Hippocampal formation (tissue), 2 donors: ENCODE measurements at regions not wholly inside any gene's neighbourhood (a gene's known extent, or its start where the extent isn't known, plus 50 kb on each side); places are given as distances from the start of the nearest gene placed in this dataset.

Experiments used
- DNase-seq, 2 donors: peaks; one replicate each; lab custom pipeline; 2025; lab: John Stamatoyannopoulos, UW

DNA sequence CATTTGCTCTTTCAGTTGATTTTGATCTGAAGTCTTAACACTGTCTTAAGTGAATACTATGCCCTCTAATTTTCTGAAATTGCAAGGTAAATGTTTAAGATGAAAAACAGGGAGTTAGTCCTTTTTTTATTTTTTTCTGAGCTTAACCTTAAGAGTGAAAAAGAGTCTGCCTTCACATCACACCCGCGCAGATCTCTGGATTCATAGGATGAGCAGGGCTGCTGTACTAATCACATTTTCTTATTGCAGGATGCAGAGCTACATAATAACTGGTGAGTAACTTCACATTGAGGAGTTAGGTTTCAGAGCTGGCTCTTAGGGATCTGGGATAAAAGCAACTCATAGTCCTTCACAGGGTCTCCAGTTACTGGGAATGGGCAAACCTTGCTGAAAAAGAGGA is 188.7 kb upstream of the ATP1B1 start:
- DNase-seq = no peak

DNA sequence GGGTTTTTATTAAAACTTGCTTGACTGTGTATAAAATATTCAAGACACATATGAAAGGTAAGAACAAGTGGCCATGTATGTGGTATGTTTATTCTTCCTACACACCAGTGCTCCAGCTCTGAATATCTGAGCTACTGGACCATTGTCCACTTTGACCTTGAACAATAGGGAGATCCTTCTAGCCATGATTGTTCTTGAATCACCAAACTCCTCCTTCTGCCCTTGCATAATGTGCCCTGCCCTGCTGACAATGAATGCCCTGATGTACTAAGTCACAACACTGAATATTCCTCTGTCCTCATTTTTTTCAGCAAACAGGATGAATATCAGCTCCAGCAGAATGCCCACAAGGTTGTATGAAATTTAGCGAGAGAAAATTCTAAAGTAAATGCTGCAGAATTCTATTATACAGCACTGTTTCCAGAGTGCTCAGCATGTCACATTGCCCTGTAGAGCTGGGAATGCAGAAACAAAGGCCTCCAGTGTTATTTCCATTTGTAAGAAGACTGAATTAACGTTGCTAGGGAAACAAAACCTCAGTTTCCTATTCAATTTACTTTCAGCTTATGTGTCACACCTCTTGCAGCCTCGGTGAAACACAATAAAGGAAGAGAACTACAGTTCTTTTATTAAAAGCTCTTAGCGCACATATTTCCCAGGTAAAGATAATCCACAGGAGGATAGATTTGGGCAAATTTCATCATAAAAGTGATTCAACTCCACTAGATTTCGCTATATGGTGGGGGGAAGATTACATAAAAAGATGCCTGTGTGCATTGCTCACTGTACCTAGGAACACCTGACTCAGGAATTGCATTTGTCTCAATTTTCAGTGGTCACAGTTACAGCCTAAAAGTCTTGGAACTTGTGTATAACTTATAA is 187.4 kb upstream of the ATP1B1 start:
- peak in 1 of 2 donors; percentile 50 for DNase-seq

DNA sequence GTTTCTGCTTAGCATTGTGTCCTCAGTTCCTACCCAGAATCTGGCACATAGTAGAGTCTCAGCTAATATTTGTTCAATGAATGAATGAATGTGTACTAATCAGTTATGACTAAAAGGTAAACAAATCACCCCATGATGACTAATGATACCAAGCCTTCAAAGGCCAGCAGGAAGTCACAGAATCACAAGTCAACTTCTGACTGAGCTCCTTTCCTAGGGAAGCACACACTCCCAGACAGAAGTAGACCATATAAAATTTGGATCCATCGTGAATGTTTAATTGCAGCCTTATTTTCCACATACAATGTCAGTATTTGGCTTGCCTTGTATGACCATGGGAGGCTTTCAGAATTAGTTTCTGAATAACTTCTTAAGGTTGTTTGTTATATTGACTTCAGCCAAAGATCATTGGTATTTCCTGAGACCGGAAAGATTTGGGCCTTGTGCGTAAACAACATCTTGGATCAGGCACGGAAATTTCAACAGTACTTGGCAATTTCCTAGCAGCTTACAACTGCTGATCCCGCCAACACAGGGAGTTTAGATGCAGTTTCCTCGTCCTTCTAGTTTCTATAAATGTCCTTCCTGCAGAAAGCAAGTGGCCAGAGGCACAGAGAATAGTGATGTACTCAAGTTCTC is 185.9 kb upstream of the ATP1B1 start:
- no peak for DNase-seq

DNA sequence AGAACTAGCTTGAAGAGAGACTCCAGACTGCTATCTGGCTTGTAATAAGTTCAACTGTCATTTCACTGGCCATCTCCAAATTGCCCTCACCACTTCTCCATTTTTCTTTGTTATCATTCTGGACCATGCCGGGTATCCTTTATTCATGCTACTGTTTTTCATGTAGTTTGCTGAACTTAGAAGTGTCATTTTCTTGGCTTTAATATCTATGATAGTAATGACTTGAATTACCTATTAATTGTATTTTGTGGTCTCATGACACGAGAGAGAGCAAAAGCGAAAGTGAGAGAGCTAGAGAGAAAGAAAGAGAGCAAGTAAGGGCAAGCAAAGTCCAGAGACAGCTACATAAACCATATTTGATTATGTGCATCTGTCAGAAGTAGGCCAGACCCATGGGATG is 184.9 kb upstream of the ATP1B1 start:
- DNase-seq = no peak

DNA sequence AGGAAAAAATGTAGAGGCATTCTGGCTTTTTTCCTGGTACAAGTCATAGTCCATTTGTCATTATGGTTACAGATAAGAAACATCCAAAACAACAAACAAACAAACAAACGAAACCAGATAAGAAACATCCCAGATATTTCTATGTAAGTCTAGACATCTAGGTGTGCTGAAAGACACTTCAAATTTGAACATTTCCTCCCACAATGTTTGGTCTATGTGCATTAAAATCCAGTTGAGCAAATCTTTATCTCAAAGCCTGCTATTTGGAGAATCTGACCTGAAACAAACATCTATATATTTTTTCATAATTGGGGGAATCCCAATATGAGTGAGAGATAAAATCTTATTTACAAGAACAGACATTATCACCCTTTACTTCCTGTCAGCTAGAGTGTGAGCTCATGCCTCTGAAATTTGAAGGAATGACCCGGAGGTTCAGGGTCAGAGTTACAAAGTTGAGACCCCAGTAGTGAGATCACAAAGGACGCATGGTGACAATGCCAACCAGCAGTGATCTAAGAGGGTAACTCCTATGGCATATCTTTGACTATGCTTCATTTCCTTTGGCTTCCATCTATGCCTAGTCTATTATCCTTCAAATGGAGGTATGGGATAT is 182.9 kb upstream of the ATP1B1 start:
- DNase-seq = no peak

DNA sequence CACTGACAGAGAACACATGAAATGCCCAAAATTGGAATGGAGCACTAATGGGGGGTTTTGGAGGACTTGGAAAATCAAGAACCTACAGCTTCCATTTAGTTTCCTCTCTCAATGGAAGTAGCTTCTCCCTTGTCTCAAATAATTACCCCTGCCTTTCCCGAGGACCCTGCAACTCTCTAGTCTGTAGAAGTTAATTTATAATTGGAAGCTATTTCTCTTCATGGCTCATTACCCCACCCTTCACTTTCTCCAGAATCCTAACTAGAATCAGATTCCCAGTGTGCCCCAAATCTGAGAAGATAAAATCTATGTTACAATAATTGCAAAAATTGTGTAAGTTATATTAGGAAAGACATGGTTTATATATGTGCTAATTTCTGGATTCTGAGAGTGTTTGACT is 181.5 kb upstream of the ATP1B1 start:
- no peak for DNase-seq

DNA sequence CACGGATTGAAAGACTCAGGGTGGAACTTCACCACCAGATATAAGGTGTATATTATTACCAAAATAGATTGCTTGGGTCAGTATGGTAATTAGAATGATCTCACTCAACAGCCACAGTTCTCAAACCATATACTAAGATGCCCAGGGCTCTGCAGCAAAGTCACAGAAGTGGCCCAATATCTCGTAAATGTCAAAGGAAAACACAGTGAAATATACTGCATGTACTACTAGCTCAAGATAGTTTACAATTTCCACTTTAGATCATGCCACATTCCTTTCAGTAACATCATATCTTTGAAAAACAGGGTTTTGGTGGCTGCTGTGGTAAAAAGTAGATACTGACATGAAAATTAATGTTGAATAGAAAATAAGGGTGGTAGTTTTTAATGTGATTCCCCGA is 180.3 kb upstream of the ATP1B1 start:
- no peak for DNase-seq

DNA sequence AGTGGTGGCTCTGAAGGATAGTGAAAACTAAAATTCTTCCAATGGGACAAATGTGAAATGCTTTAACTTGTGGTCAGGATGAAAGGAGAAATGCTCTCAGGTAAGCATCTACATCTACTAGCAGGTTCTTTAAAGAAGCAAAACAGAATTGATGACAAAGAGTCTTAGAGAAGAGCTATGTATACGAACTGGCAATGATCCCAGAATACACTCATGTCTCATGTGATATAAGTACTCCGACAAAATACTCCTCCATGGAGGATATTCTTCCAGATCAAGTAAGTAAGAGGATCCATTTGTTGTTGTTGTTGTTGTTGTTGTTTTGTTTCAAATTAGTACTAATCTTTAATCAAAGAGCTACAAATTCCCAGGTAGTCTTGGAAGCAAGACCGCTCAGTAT is 174.0 kb upstream of the ATP1B1 start:
- DNase-seq = no peak

DNA sequence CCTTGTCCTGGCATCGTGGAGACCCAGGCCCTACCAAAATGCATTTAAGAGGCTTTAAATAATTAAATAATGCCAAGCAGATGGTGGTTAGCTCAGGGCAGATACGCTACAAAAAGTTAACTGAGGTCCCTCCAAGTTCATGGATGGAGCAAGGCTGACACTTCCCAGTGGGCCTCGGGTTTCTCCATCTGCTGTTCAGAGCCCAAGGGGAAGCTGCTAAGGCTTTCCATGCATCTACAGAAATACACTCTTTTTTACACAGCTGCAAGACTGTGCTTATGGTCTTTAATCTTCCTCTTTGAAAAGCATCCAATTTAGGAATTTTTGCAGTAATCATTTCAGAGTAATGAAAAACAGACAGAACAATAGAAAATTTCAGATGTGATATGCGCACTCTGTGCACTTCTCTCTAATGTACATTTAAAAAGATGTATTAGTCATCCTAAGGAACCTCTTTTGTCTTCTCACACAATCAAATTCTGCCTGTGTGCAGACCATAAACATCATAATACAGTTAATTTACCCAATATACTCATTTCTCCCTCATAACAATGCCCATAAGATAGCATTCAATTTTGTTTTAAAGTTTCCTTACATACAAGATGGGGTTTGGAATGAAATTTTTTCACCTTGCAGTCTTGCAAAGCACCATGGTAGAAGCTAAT is 173.2 kb upstream of the ATP1B1 start:
- DNase-seq = no peak

DNA sequence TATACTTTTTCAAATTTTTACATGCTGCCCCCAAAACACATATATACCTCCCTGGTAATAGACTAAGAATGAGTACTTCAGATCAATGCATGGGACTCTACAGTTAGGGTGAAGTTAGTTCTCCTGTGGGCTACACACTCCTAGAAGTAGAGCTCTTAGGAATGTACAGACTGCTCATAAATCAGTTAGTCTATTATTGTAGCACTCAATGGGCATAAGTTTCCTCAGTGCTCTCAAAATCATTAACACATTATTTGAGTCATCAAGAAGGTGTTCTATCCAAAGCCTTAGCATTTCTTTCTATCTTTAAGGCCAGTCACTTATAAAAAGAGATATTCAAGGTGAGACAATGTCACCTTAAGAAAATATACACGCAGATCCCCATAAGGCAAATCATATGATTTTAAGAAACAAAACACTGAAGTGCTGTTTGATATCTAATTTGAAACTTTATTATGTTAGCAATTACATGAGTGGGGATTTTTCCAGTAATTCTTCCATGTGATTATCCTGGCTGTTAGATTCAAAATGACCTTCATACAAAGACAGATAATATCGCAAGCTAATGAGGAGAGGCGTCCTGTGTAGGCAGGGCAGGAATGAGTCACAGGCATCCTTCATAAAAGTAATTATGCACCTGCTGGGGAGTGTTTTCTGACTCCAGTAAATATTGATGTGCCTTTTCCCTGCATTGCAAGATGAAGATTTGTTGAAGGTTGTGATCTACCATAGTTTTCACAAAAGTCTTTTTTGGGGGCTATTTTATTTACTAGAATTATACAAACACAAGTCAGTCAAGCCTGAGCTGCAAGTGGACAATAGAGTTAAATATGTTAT is 167.2 kb upstream of the ATP1B1 start:
- no peak for DNase-seq

DNA sequence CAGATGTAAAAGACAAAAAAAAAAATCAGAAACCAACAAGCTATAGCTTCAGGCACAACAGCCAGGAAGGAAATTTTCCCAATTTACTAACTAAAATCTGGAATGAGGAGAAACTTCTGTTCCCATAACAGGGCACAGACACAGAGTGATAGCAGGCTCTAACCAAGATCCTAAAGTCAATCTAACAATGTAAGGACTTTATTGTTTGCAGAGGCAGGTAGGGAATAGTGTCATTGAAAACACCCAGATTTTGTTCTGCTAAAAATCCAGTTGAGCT is 166.6 kb upstream of the ATP1B1 start:
- DNase-seq = no peak

DNA sequence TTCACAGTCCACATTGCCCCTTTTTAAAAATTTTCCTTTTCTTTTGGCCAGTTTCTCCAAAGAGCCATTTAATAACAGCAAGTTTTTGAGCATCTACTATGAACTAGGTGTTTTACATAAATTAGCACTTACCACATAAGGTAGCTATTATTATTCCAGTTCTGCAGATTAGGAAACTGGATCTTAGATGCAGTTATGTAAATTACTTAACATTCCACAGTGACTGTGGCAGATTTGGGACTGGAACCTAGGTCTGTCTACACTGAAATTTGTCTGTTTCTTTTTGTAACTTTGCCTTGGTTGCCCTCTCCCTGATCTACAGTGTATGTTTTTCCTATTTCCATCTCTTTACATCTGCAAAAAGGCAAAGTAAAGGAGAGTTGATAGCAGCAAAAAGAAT is 164.8 kb upstream of the ATP1B1 start:
- no peak for DNase-seq

DNA sequence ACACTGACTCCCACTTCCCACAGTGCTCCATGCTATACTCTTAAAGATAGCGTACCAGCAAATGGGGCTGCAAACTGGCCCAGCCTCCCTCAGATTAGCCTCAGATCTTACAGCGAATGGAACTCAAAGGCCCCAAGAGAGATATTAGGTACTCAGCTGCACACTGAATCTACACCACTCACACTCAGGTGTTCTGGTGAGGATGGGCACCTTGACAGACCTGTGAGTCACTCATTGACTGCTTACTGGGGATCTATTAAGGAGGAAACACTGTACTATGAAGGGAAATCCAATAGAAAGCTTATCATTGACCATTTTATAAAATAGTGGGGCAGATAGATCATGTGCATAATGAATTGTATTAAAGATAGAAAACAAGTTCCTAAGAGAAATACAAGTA is 164.3 kb upstream of the ATP1B1 start:
- no peak for DNase-seq

DNA sequence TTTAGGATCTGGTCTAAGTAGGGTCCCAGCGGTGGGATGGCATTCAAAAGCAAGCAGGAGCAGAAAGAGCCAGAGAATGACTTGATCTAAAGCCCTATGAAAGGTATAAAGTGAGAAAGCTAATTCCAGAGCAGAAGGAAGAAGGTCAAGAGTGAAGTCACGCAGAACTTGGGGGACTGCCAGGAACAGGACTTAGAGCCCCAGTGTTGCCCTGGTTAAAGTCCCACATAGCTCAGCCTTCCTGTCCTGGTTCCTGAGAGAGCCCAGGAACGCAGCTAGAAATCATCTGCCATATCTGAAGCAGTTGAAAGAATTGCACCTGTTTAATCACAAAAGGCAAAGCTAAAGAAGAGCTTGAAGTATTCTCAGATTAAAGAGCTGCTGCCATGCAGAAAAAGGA is 160.6 kb upstream of the ATP1B1 start:
- DNase-seq = no peak

DNA sequence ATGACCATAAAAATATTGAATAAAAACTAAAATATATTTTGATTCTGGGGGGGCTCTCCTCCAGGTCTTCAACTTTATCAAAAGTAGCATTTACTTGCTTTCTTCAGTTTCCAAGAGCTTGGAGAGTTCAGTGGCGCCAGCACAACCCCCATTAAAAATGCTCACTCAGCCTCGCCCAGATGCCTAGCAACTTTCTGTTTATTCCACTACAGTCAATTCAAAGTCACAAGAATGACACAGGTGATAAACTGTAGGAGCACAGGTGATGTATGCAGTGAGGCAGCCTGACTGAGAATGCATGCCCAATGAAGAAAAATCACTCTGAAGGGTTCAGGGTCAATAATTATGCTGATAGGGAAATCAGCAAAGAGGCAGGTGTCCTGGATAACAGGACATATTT is 159.4 kb upstream of the ATP1B1 start:
- no peak for DNase-seq

DNA sequence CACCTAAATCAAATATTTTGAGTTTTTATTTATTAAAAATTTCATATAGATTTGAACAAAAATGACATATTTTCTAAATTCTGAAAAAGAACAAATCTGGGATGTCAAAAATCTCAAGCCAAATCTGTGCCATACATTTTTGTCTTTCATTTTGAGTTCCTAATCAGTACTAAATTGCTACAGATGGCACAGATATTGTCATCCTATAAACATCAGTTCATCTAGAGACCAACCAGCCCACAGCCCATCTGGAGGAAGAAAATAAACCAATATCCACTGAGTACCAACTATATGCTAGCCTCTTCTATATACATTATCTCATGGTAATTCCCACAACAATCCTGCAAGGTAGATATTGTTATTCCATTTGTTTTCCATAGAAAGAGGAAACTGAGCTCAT is 156.8 kb upstream of the ATP1B1 start:
- no peak for DNase-seq

DNA sequence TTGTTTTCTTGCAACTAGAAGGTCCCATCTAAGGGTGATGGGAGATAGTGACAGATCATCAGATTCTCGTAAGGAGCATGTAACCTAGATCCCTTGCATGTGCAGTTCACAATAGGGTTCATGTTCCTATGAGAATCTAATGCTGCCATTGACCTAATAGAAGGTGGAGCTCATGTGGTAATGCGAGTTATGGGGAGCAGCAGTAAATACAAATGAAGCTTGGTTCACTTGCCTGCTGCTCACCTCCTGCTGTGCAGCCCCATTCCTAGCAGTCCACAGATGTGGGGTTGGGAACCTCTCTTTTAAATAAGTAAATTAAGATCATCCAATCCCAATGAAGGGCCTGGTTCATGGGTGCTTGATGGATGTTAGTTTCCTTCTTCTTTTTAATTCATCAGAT is 148.7 kb upstream of the ATP1B1 start:
- DNase-seq = no peak

DNA sequence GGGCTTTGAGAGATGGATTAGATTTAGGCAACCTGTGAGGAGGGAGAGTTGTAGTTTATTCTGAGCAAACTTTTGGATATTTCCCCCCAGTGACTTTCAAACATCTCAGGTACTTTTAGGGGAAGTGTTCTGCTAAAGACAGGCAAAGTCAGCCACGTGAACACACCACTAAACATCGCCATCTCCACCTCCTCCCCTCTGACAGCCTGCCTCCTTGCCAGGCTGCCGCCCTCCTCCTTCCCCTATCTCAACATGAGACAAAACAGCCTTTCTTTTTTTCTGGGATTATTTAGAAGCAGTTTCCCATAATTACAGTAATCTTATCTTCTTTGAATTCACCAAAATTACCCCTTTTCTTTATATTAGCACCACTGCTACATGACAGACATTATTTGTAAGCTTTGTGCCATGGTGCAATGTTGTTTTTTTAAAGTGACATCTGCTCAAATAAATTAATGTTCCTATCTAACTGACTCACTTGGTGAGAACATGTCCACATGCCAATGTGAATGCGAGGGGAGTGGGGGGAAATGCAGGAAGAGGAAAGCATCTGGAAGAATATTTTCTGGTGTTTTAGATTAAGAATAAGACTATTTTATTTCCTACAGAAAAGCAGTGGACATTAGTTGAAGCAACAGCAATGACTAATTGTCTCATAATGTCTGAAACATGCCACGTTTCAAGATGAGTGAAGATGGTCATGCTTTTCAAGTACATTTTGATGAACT is 147.8 kb upstream of the ATP1B1 start:
- no peak for DNase-seq

DNA sequence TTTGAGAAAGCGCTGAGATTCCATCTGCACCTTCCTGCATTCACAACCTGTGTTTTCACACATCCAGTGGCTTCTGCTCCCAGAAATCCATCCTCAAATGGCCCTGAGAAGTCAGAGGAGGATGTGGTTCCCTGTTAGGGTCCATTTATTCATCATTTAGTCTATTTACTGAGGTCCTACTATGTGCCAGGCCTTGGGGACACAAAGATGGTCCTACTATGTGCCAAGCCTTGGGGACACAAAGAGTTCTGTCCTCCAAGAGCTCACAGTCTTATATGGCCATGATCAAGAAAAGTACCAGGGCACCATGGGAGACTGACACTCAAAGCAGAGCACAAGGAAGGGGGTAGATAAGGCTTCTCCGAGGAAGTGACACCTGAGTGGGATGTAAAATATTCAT is 147.1 kb upstream of the ATP1B1 start:
- no peak for DNase-seq

DNA sequence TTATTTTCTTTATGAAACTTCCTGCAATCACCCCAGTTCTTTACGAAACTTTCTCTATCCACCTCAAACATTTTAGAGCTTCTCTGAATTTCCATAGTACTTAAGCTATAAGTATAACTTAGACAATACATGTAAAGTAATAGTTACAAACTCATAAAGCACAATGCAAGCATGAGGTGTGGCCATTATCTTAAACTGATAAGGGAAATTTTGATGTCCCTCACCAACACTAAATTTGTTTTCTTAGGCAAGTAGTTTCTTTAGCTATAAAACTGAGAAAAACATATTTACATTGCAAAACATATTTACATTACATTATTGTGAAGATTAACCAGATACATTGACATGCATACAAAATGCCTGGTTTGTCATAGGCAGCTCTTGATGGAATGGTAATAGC is 146.4 kb upstream of the ATP1B1 start:
- DNase-seq = no peak

DNA sequence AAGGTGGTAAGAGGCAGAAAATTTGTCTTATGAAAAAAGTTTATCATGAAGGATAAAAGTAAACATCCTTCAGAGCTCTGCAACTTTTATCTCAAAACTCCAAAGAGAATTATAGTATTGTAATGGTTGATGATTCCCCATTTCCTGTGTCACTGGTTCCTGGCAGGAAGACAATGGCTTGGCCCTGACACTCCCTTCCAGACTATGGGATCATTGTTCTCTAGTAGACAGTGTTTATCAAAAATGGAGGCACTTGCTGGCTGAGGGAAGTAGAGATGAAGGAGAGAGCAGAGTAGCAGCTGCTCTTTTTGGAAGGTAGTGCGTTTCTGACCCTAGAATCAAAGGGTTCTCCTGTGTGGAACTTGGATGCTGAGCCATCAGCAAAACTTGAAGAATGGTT is 145.9 kb upstream of the ATP1B1 start:
- DNase-seq = peak; percentile 60 to 88
